ENCODE measurements at regions not wholly inside any gene's neighbourhood (a gene's known extent, or its start where the extent isn't known, plus 50 kb on each side); places are given as distances from the start of the nearest gene placed in this dataset.

DNA sequence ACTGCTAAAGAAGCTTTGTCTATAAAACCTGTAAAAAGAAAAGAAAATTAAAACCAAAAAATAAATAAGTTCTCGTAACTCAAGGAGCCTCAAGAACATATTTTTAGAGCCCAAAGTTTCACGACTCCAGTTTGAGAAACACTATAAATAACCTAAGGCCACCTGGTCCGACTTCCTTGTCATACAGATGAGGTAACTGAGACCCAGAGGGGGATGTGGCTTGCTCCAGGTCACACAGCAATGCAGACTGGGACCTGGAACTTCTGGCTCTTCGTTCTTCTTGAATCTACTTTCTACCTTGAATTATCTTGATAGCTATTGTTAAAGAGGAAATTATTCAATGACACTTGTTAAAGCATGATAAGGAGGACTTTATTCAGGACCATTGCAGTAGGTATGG lies 514.8 kb downstream of the CDK5RAP2 start:
- no peak for DNase-seq (ENCODE audit: low read depth)
- TF ChIP-seq, protein P1, sequence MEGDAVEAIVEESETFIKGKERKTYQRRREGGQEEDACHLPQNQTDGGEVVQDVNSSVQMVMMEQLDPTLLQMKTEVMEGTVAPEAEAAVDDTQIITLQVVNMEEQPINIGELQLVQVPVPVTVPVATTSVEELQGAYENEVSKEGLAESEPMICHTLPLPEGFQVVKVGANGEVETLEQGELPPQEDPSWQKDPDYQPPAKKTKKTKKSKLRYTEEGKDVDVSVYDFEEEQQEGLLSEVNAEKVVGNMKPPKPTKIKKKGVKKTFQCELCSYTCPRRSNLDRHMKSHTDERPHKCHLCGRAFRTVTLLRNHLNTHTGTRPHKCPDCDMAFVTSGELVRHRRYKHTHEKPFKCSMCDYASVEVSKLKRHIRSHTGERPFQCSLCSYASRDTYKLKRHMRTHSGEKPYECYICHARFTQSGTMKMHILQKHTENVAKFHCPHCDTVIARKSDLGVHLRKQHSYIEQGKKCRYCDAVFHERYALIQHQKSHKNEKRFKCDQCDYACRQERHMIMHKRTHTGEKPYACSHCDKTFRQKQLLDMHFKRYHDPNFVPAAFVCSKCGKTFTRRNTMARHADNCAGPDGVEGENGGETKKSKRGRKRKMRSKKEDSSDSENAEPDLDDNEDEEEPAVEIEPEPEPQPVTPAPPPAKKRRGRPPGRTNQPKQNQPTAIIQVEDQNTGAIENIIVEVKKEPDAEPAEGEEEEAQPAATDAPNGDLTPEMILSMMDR (IDR thresholded peaks at IDR 0.05; ENCODE audit: insufficient read depth, low read depth, low read length, missing control alignments), result no peak
- no peak overlapping the region for H3K4me3 ChIP-seq (ENCODE audit: low read depth, low read length)

DNA sequence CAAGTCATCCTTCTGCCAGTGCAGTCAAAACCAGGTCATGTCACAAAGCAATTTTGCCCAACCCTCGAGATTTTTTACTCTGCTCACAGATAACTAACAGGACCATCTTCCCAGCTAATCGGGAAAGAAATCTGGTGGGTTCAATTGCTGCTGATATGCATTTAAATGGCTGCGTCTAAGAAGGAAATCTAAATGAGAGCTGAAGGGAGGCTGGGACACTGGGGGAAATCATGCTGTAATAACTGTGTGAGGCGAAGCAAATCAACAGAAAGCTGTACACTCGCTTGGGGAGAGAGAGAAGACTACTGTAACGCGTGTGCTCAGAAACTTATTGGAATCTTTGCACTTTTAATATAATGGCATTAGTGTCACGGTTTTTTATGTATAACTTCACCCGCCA lies 535.0 kb downstream of the CDK5RAP2 start:
- no peak for DNase-seq (ENCODE audit: low read depth)
- TF ChIP-seq, protein P1 (IDR thresholded peaks at IDR 0.05; ENCODE audit: insufficient read depth, low read depth, low read length, missing control alignments), result no peak
- no peak overlapping the region for H3K4me3 ChIP-seq (ENCODE audit: low read depth, low read length)

- H3K4me3 ChIP-seq (ENCODE audit: low read depth, low read length), result no peak overlapping the region
- no peak for DNase-seq (ENCODE audit: low read depth)
- TF ChIP-seq, protein P1 (IDR thresholded peaks at IDR 0.05; ENCODE audit: insufficient read depth, low read depth, low read length, missing control alignments), result no peak
Measured at GRCh38 chr9:120043448-120043847, 536.5 kb downstream of the CDK5RAP2 start.

DNA sequence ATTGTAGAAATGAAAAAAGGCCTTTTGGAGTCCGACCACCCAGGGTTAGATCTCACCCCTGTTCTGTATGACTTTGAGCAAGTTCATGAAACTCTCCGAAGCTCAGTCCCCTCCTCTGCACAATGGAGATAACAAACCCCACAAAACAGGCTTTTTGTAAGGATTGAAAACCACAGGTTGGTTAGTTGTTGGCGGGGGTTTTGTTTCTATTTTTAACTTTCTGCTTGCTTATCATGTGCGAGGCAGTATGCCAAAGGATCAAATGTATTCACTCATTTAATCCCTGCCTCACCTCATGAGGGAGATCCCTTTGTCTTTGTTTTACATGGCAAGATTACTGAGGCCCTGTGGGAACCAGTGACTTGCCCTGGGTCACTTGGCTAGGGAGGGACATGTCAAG lies 539.1 kb downstream of the CDK5RAP2 start:
- no peak for DNase-seq (ENCODE audit: low read depth)
- TF ChIP-seq, protein P1 (IDR thresholded peaks at IDR 0.05; ENCODE audit: insufficient read depth, low read depth, low read length, missing control alignments), result no peak
- no peak overlapping the region for H3K4me3 ChIP-seq (ENCODE audit: low read depth, low read length)

DNA sequence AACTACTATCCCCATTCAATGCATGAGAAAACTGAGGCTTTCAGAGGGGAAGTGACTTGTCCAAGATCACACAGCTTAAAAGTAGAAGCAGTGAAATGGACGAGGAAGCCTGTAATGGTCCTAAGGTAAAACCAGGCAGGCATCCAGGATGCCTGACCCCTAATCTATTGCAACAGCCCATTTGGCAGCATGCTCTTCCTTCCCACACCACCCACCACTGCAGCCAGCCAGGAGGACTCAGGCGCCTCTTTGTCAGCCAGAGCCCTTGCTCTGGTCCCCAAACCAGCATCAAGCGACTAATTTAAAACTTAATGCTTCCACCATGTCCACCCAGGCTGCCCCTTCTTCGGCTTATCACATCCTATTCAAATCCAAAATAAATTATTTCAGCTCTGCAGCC lies 541.6 kb downstream of the CDK5RAP2 start:
- no peak for DNase-seq (ENCODE audit: low read depth)
- H3K4me3 ChIP-seq (ENCODE audit: low read depth, low read length), result no peak overlapping the region
- TF ChIP-seq, protein P1 (IDR thresholded peaks at IDR 0.05; ENCODE audit: insufficient read depth, low read depth, low read length, missing control alignments), result no peak

DNA sequence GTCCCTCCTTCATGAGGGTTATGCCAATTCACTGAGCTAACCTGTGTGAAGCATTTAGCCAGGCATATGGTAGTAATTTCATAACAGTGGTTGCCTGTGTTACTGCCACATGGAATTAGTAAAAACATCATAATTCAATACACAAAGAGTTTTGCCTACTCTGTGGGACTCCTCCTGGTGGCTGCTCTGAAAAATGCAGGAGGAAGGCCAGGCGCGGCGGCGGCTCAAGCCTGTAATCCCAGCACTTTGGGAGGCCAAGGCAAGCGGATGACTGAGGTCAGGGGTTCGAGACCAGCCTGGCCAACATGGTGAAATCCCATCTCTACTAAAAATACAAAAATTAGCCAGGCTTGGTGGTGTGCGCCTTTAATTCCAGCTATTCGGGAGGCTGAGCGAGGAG lies 547.3 kb downstream of the CDK5RAP2 start:
- TF ChIP-seq, protein P1 (IDR thresholded peaks at IDR 0.05; ENCODE audit: insufficient read depth, low read depth, low read length, missing control alignments), result no peak
- no peak for DNase-seq (ENCODE audit: low read depth)
- no peak overlapping the region for H3K4me3 ChIP-seq (ENCODE audit: low read depth, low read length)

DNA sequence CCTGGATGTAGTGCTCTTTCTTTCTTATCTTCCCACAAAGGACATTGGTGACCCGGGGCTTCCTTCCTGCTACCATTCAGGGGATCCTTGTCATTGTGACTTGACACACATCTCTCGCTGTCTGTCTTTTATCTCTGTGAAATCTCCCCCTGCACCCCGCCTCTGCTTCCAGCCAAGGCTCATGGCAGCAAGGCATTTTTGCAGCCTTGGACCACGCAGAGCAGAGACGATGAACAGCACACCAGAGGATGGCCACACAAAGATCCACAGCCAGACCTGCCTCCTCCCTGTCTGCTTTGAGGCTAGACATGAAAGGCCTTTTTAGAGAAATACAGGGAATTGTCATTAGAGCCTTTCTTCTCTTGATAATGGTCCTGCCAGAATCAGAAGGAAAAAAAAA lies 549.1 kb downstream of the CDK5RAP2 start:
- DNase-seq (ENCODE audit: low read depth), result no peak
- TF ChIP-seq, protein P1 (IDR thresholded peaks at IDR 0.05; ENCODE audit: insufficient read depth, low read depth, low read length, missing control alignments), result no peak
- no peak overlapping the region for H3K4me3 ChIP-seq (ENCODE audit: low read depth, low read length)
